ENCODE measurements at regions not wholly inside any gene's neighbourhood (a gene's known extent, or its start where the extent isn't known, plus 50 kb on each side); places are given as distances from the start of the nearest gene placed in this dataset.

GRCh38 chr12:28693565-28694219, 455.4 kb upstream of the FAR2 start:
- no peak for FAIRE-seq
- DNase-seq (ENCODE audit: insufficient read length) = no peak
- TF ChIP-seq POLR2A (IDR thresholded peaks at IDR 0.05; ENCODE audit: low read depth, low read length) (no peak), POLR2AphosphoS5 (IDR thresholded peaks at IDR 0.05; ENCODE audit: low read depth, low read length) (no peak), TAF1 (IDR thresholded peaks at IDR 0.05; ENCODE audit: borderline replicate concordance, low read depth, low read length) (no peak)

- FAIRE-seq (no peak), DNase-seq (ENCODE audit: insufficient read length) (no peak)
- no peak for TF ChIP-seq TAF1 (IDR thresholded peaks at IDR 0.05; ENCODE audit: borderline replicate concordance, low read depth, low read length)
- TF ChIP-seq POLR2AphosphoS5 (IDR thresholded peaks at IDR 0.05; ENCODE audit: low read depth, low read length) = no peak
- no peak for TF ChIP-seq POLR2A (IDR thresholded peaks at IDR 0.05; ENCODE audit: low read depth, low read length)
These were observed 450.5 kb upstream of the FAR2 start for GRCh38 chr12:28698553-28698952.

DNA sequence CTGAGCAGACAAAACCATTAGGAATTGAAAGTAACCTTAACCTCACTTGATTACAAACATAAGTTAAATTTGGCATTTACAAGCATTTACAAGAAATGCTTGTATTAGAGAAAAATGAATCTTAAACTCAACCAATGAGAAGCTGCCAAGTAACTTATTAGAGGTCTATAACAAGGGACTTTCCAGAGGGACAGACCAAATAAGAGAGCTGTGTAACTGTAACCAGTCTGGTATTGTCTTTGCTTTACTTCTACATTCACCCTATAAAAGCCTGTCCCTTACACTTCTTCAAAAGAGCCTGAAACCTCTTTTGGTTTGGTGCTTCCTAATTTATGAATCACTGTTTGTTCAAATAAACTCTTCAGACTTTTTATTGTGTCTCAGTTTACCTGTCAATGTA, 450.0 kb upstream of the FAR2 start:
- DNase-seq (ENCODE audit: insufficient read length) (no peak), FAIRE-seq (no peak)
- TF ChIP-seq POLR2A (IDR thresholded peaks at IDR 0.05; ENCODE audit: low read depth, low read length) (no peak), TAF1 (IDR thresholded peaks at IDR 0.05; ENCODE audit: borderline replicate concordance, low read depth, low read length) (no peak), POLR2AphosphoS5 (IDR thresholded peaks at IDR 0.05; ENCODE audit: low read depth, low read length) (no peak)

GRCh38 chr12:28700161-28700560, 448.9 kb upstream of the FAR2 start:
- no peak for FAIRE-seq

GRCh38 chr12:28704477-28705169, 444.5 kb upstream of the FAR2 start:
- DNase-seq (ENCODE audit: insufficient read length) (no peak), FAIRE-seq (no peak)
- TF ChIP-seq POLR2A (IDR thresholded peaks at IDR 0.05; ENCODE audit: low read depth, low read length) = no peak
- no peak for TF ChIP-seq TAF1 (IDR thresholded peaks at IDR 0.05; ENCODE audit: borderline replicate concordance, low read depth, low read length)
- TF ChIP-seq POLR2AphosphoS5 (IDR thresholded peaks at IDR 0.05; ENCODE audit: low read depth, low read length) = no peak

More at GRCh38 chr12:28700161-28700560, 448.9 kb upstream of the FAR2 start:
- TF ChIP-seq POLR2AphosphoS5 (IDR thresholded peaks at IDR 0.05; ENCODE audit: low read depth, low read length) = no peak
- no peak for TF ChIP-seq TAF1 (IDR thresholded peaks at IDR 0.05; ENCODE audit: borderline replicate concordance, low read depth, low read length)
- no peak for TF ChIP-seq POLR2A (IDR thresholded peaks at IDR 0.05; ENCODE audit: low read depth, low read length)
- no peak for DNase-seq (ENCODE audit: insufficient read length)

GRCh38 chr12:28708918-28709371, 440.1 kb upstream of the FAR2 start:
- FAIRE-seq (no peak), DNase-seq (ENCODE audit: insufficient read length) (no peak)
- no peak for TF ChIP-seq TAF1 (IDR thresholded peaks at IDR 0.05; ENCODE audit: borderline replicate concordance, low read depth, low read length)
- TF ChIP-seq POLR2A (IDR thresholded peaks at IDR 0.05; ENCODE audit: low read depth, low read length) = no peak
- TF ChIP-seq POLR2AphosphoS5 (IDR thresholded peaks at IDR 0.05; ENCODE audit: low read depth, low read length) = no peak

DNA sequence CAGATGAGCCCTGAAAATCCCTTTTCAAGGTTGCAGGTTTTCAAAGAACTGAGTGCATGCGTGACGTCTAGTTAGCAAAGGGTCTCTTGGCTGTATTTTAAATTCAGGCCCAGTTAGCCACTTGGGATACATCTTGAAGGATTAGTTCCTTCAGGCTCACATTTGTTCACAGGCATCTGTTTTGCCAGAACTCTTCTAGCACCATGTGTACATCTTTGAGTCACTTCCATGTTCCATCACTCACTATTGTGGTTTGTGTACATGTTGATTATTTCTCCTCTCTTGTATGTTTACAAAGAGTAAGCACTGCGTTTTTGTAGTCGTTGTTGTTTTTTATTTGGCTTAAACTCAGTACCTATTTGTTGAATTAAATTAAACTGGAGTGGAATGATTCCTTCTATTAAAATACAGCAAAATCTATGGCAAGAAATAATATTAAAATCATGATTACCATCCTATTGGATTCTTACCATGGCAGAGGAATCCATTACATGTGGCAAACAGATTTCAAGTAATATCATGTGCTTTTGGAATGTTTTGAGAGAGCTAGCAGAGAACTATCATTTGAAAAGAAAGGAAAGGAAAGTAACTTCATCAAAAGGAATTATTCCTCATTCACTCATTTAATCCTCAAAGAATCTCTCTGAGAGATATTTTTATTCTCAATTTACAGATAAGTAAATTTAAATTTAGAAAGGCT, 438.9 kb upstream of the FAR2 start:
- DNase-seq (ENCODE audit: insufficient read length) = no peak
- TF ChIP-seq POLR2A (IDR thresholded peaks at IDR 0.05; ENCODE audit: low read depth, low read length) = no peak
- TF ChIP-seq TAF1 (IDR thresholded peaks at IDR 0.05; ENCODE audit: borderline replicate concordance, low read depth, low read length) = no peak
- no peak for TF ChIP-seq POLR2AphosphoS5 (IDR thresholded peaks at IDR 0.05; ENCODE audit: low read depth, low read length)
- FAIRE-seq = no peak

DNA sequence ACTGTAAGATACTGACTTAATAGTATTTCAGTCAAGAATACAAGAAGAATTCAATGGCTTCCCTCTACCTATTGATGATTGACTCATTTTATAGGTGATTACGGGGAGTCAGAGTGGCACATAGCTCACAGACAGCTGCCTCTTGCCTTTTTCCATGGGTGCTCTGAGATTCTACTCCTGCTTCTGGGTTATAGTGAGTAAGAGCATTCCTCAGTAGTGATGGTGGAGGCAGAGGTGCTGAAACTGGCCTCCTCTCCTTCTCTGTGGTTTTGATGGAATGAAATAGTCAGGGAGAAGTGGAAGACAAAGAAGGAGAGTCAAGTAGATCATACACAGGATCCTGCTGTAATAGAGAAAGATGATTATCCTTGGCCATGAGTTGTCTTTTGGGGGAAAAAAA, 438.2 kb upstream of the FAR2 start:
- DNase-seq (ENCODE audit: insufficient read length) (no peak), FAIRE-seq (no peak)
- TF ChIP-seq POLR2AphosphoS5 (IDR thresholded peaks at IDR 0.05; ENCODE audit: low read depth, low read length) (no peak), POLR2A (IDR thresholded peaks at IDR 0.05; ENCODE audit: low read depth, low read length) (no peak), TAF1 (IDR thresholded peaks at IDR 0.05; ENCODE audit: borderline replicate concordance, low read depth, low read length) (no peak)

GRCh38 chr12:28711421-28711820, 437.7 kb upstream of the FAR2 start:
- DNase-seq (ENCODE audit: insufficient read length) = no peak
- FAIRE-seq = no peak
- TF ChIP-seq POLR2AphosphoS5 (IDR thresholded peaks at IDR 0.05; ENCODE audit: low read depth, low read length) (no peak), POLR2A (IDR thresholded peaks at IDR 0.05; ENCODE audit: low read depth, low read length) (no peak), TAF1 (IDR thresholded peaks at IDR 0.05; ENCODE audit: borderline replicate concordance, low read depth, low read length) (no peak)

DNA sequence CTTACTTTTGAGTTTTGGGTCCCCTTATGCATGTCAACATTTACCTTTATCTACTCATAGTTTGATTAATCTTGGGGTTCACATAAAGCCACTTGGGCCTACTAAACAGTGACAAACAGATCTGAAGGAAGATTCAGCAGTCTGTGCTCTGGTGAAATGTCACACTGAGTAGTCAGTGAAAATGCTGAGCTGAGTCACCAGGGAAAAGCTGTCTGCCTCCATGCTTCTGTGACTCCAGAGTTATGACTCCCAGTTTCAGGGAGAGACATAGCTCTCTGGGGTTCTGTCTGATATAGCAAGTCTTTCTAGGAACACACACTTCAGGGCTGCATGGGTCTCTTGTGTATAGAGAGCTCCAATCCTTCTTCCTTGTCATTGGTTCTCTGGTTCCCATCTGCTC, 406.3 kb upstream of the FAR2 start:
- TF ChIP-seq POLR2AphosphoS5 (IDR thresholded peaks at IDR 0.05; ENCODE audit: low read depth, low read length) (no peak), POLR2A (IDR thresholded peaks at IDR 0.05; ENCODE audit: low read depth, low read length) (no peak), TAF1 (IDR thresholded peaks at IDR 0.05; ENCODE audit: borderline replicate concordance, low read depth, low read length) (no peak)
- FAIRE-seq (no peak), DNase-seq (ENCODE audit: insufficient read length) (no peak)

GRCh38 chr12:28746734-28747325, 402.2 kb upstream of the FAR2 start:
- TF ChIP-seq POLR2AphosphoS5 (IDR thresholded peaks at IDR 0.05; ENCODE audit: low read depth, low read length) (no peak), TAF1 (IDR thresholded peaks at IDR 0.05; ENCODE audit: borderline replicate concordance, low read depth, low read length) (no peak), POLR2A (IDR thresholded peaks at IDR 0.05; ENCODE audit: low read depth, low read length) (no peak)
- FAIRE-seq (no peak), DNase-seq (ENCODE audit: insufficient read length) (no peak)
